Right renal pelvis (tissue), 4 donors: ENCODE measurements at regions not wholly inside any gene's neighbourhood (a gene's known extent, or its start where the extent isn't known, plus 50 kb on each side); places are given as distances from the start of the nearest gene placed in this dataset.

Source experiments
- DNase-seq, 4 donors: peaks; one replicate each; pipeline ENCODE4 v3.0.0-alpha.2; 2013; ENCODE audit warnings: low read depth in 4 of 4, low spot score in 3 of 4, missing footprints in 1 of 4

DNA sequence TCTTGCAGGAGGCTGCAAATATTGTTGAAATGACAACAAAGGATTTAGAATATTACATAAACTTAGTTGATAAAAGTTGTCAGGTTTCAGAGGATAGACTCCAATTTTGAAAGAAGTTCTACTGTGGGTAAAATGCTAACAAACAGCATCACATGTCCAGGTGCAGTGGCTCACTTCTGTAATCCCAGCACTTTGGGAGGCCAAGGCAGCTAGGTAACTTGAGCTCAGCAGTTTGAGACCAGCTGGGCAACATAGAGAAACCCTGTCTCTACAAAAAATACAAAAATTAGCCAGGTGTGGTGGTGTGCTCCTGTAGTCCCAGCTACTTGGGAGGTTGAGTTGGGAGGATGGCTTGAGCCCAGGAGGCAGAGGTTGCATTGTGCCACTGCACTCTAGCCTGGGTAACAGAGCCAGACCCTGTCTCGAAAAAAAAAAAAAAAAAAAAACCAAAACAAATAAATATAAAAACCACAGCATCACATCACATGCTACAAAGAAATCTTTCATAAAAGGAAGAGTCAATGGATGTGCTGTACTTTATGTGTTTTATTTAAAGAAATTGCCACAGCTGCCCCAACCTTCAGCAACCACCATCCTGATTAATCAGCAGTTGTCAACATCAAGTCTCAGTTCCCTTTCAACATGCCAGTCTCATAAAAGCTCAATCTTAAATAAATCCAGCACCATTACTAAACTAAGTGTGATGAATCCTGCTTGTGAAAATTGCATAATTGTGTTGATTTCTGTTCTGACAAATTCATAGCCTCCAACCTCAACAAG is 83.2 kb upstream of the MBL2 start:
- DNase-seq, result no peak

DNA sequence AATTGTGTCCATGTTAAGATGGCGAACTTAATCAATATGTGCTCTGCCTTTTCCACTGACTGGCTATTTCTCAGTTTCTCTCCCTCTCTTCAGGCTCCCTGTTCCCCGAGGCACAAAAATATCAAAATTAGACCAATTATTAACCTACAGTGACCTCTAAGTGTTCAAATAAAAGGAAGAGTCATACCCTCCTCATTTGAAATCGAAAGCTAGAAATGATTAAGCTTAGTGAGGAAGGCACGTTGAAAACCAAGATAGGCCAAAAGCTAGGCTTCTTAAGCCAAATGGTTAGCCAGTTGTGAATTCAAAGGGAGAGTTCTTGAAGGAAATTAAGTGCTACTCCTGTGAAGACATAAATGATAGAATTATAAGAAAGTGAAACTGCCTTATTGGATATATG is 81.1 kb upstream of the MBL2 start:
- no peak for DNase-seq

DNA sequence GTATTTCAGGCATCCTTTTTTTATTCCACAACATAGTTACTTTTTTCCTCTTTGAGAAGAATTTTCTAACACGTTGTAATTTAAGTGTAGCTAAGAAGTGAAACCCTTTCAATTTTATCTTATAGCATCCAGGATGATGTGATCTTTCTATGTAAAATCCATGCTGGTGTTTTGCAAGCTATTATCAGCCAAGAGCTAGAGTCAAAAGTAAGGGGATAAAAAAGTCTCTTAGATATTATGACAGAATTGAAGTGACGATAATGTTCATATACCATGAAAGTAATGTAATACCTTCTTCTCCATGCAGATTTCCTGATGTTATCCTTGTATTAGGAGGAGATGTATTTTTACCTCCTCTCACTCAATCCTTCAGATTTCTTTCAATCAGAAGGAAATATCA is 64.2 kb upstream of the MBL2 start:
- DNase-seq, result no peak
